ENCODE measurements at regions not wholly inside any gene's neighbourhood (a gene's known extent, or its start where the extent isn't known, plus 50 kb on each side); places are given as distances from the start of the nearest gene placed in this dataset.
"Not testable (repeated sequence)": the region's sequence is repeated elsewhere in the genome, so short reads cannot be mapped to it uniquely, and the experiment has no call there.

DNA sequence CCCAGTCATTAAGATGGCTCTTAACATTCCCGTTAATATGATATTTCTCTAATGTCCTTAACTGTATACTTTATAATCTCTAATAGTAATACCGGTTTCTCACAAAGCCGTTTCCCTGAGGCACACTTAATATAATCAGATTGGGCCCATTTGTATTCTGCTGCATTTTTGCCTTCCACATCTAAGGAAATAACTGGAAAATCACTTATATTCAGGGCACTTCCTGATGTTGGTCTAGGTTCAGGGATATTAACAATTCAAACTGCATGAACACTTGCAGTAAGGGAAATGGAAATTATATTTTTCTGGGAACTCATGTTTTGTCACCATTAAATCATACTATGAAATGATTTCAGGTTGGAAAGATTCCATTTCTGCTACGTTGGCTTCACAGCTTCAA is 119.8 kb downstream of the TPR start:
- no peak for DNase-seq

DNA sequence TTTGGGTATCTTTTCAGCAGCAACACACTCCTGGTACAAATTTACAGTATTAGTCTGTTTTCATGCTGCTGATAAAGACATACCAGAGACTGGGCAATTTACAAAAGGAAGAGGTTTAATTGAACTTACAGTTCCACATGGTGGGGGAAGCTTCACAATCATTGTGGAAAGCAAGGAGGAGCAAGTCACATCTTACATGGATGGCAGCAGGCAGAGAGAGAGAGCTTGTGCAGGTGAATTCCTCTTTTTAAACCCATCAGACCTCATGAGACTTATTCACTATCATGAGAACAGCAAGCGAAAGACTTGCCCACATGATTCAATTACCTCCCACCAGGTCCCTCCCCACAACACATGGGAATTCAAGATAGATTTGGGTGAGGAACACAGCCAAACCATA is 124.5 kb downstream of the TPR start:
- DNase-seq = no peak

DNA sequence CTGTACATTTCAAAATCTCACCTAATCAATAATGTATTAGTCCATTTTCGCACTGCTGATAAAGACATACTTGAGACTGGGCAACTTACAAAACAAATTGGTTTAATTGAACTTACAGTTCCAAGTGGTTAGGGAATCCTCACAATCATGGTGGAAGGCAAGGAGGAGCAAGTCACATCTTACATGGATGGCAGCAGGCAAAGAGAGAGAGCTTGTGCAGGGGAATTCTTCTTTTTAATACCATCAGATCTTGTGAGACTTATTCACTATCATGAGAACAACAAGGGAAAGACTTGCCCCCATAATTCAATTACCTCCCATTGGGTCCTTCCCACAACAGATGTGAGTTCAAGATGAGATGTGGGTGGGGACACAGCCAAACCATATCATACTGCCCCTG is 126.4 kb downstream of the TPR start:
- not testable (repeated sequence) for DNase-seq

DNA sequence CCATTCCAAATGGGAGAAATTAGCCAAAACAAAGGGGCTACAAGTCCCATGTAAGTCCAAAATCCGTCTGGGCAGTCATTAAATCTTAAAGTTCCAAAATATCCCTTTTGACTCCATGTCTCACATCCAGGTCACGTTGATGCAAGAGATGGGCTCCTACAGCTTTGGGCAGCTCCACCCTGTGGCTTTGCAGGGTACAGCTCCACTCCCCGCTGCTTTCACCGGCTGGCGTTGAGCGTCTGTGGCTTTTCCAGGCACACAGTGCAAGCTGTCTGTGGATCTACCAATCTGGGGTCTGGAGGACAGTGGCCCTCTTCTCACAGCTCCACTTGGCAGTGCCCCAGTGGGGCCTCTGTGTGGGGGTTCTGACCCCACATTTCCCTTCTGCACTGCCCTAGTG is 130.2 kb downstream of the TPR start:
- DNase-seq = peak; percentile 26
